ENCODE measurements at regions not wholly inside any gene's neighbourhood (a gene's known extent, or its start where the extent isn't known, plus 50 kb on each side); places are given as distances from the start of the nearest gene placed in this dataset.

- TF ChIP-seq SRSF1 (IDR thresholded peaks at IDR 0.05; ENCODE audit: low read depth, low read length) (no peak), BCLAF1 (IDR thresholded peaks at IDR 0.05; ENCODE audit: borderline replicate concordance in 1 of 2, control insufficient read depth in 1 of 2, low read depth in 2 of 2, low read length in 1 of 2) (no peak), CEBPZ (IDR thresholded peaks at IDR 0.05; ENCODE audit: borderline replicate concordance, low read depth, low read length) (no peak)
These were observed 129.4 kb downstream of the PPIAL4G start (continued) for GRCh38 chr1:148353461-148354283.

Measured in K562 (cell line).